HG03558 (cell line): ENCODE measurements at regions not wholly inside any gene's neighbourhood (a gene's known extent, or its start where the extent isn't known, plus 50 kb on each side); places are given as distances from the start of the nearest gene placed in this dataset.
"Not testable (repeated sequence)": the region's sequence is repeated elsewhere in the genome, so short reads cannot be mapped to it uniquely, and the experiment has no call there.

Experiments
- ATAC-seq: cut with Tn5 transposase; IDR thresholded peaks from one replicate; pipeline ENCODE4 v1.9.1; 2021; ENCODE audit warnings: moderate number of reproducible peaks; ENCODE audit not compliant: unreplicated experiment; ENCODE audit errors: extremely low read depth

DNA sequence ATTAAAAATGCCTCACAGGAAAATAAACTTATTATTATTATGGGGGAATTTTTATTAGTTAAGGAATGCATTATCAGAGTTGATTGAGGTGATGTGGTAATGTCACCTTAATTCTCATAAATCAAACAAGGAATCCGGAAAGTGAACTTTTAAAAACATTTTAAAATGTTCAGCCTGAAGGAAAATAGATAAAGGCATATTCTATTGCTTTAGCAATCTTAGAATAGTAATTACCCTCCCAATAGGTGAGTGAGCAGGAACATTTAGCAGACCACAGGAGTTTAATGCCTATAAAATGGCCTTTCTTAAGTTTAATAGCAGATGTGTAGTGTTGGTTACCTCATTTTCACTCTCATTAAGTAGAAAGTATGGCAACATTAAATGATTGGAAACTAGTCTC lies 160.9 kb upstream of the MAD2L1 start:
- ATAC-seq = no peak

- ATAC-seq = no peak
Measured at GRCh38 chr4:120225527-120225926, 158.9 kb upstream of the MAD2L1 start.

- ATAC-seq = no peak
Measured at GRCh38 chr4:120218981-120219380, 152.3 kb upstream of the MAD2L1 start.

- no peak for ATAC-seq
Measured at GRCh38 chr4:120215350-120215749, 148.7 kb upstream of the MAD2L1 start.

- ATAC-seq = no peak
Measured at GRCh38 chr4:120211408-120212015, 144.9 kb upstream of the MAD2L1 start.

DNA sequence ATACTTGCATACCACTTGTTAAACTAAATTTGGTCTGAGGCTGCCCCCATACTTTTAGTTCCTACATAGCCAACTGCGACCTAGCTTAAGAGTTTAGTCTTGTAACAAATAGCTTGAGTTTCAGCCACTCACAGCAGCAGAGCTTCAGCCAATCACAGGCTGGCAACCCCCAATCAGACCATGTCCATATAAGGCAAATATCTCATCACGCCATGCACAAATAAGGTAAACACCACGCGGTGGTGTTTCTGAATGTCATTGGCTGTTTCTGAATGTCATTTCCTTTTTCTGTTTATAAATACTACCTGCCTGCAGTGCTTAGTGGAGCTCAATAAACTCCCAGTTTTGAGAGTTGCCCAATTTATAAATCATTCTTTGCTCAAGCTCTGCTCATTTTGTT lies 143.1 kb upstream of the MAD2L1 start:
- no peak for ATAC-seq

DNA sequence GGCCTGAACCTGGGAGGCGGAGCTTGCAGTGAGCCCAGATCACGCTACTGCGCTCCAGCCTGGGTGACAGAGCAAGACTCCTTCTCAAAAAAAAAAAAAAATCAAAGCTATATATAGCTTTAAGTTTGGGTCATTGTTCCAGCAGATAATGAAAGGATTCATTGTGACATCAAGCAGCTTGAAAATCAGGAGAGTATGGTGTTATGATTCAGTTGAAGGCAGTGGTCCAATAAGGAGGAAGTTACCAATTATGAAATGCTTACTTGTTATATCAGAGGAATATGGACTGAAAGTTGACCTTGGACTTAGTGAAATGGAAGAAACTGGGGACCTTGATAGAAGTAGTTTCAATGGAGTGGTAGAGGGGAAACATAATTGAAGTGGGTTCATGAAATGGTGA lies 140.4 kb upstream of the MAD2L1 start:
- no peak for ATAC-seq

DNA sequence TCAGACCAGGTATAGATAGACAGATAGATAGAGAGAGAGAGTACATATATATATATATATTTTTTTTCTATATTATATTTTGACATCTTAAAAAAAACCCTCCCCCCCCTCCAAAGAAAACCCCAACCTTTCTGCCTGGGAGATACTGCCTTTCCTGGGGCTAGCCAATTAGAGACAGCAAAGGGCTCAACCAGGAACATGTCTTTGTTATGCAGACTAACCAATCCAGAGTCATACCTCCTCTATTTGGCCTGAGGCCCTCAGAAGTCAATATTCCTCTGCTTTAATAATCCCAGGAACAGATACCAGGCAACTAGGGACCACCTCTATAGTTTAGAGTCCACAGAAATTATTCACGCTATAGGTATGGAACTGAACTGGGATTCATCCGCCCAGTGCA lies 135.6 kb upstream of the MAD2L1 start:
- no peak for ATAC-seq

- not testable (repeated sequence) for ATAC-seq
Measured at GRCh38 chr4:120200573-120201110, 134.0 kb upstream of the MAD2L1 start.

- no peak for ATAC-seq
Measured at GRCh38 chr4:120198411-120198810, 131.8 kb upstream of the MAD2L1 start.

DNA sequence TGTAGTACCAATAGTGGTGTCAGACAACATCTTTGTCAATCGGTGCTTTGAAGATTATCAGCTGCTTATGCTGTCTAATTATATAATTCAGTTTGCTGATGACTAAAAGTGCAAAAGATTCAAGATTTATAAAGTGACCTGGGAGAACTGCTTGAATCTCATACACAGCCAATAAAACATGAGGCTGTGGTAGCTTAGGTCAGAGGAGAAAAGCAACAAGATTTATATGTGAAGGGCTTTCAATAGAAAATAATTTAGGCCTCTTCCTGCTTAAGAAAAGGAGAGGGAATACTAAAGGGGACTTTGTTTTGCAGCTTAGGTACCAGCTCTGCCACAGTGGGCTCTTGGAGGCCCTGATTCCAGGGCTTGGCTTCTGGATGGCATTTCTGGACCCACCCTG lies 111.0 kb upstream of the MAD2L1 start:
- ATAC-seq = no peak

DNA sequence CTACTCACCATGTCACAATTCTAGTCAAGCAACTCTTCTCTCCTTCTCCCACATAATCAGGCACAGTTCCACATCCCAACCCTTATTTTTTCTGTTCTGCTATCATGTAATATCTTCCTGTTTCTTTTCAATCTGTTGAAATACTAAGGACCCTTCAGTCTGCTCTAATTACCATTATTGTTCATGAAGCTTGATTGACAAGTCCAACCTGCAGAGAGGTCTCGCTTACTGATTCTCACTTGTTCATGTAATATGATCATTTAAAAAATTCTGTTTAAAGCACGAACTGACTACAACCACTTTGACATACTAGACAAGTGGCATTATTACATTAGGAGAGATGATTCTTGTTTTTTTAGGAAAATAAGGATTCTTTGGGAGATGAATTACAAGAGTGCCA lies 108.6 kb upstream of the MAD2L1 start:
- no peak for ATAC-seq

GRCh38 chr4:120163895-120164294 lies 97.2 kb upstream of the MAD2L1 start:
- ATAC-seq = no peak

GRCh38 chr4:120158841-120159463 lies 92.3 kb upstream of the MAD2L1 start:
- ATAC-seq = no peak

DNA sequence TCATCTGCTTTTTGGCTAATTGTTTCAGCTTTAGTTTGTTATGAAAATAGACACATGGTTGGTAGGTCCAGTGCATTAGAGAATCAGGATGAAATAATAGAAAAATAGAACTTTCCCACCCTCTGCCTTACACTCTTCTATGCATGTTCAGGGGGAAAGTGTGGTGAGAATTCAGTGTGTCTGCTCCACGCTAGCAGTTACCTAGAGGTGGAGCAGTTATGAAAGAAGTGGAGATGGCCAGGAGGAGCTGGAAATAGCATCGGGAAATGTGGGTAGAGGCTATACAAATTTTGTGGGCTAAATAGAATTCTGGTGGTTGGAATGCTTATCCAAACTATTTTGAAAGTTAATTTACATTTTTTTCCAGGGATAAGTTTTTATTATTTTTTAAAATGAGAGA lies 91.4 kb upstream of the MAD2L1 start:
- no peak for ATAC-seq

DNA sequence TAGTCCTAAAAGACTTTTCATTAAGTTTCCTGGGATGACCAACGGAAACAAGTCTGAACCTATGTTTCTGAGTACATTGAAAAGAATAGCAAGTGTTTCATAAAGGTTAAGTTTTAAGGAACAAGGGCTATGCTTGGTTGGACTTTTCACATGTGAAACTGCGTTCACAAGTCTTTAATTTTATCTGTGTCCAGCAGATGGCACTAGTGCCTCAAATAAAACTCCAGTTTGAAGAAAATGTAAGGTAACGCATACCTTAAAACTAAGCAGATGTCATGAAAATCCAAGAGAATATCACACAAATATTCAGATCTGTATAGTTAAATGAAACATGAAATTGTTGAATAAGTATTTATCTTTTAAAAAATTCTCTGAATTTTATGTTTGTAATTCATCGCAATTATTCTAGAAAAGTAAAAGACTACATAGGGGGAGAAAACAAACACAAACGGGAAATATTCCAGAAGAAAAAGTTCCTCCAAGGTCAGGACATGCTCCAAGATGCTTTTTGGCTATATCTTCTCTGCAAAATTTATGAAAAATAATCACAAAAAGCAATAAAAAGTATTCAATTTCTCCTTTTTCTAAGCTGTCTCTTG lies 89.6 kb upstream of the MAD2L1 start:
- peak; percentile 49 for ATAC-seq

- ATAC-seq = no peak
Measured at GRCh38 chr4:120155287-120155686, 88.6 kb upstream of the MAD2L1 start.

DNA sequence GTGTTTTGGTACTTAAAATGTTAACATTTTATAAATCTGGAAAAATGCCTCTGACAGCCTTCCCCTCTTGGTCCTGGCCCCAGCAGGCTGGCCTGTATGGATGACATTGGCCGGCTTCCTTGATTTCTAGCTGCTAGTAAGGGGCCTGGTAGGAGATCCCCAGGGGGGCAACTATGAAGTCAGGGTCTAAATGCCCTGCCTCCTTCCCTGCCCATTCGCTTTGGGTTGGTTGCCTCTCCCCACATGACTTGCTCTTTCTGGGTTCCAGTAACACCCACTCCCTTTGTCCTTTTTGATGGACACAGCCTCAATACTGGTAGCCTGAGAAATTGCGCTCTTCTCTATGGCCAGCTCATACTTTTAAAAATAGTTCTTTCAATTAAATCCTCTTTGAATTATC lies 78.0 kb upstream of the MAD2L1 start:
- ATAC-seq = no peak

DNA sequence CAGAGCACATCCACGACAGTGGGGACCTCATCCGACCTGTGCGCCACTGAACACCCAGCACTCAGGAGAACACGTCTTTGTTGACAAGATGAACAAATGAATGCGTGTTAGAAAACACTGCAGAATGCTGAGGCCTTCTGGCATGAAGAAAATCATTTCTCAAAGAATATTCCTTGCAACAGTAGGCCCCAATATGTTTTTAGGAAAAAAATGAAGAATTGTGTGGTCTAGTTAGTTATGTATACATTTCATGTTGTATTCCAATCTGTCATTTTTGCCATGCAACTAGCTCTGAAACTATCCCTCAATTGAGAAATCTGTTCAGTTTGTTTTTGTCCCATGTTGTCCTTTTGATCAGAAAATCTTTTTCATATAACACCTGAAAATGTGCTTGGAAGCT lies 77.4 kb upstream of the MAD2L1 start:
- ATAC-seq = no peak

DNA sequence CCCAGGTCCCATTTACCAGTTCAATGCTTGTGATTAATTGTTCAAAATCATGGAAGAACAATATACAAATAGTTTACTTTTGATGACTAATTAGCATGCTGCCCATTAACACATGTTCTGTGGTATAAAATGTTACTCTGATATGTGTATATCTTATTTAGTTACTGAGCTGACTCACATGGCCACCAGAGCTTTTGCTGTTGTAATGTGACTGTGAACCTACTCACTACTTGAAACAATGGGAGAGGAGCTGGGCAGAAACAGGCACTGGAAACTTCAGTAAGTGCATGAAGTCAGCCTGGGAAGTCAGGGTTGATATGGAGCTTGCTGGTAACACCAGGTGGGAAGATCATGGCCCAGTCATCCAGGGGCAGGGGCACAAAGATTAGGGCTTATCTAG lies 72.7 kb upstream of the MAD2L1 start:
- ATAC-seq = no peak

GRCh38 chr4:120132935-120133334 lies 66.3 kb upstream of the MAD2L1 start:
- no peak for ATAC-seq

DNA sequence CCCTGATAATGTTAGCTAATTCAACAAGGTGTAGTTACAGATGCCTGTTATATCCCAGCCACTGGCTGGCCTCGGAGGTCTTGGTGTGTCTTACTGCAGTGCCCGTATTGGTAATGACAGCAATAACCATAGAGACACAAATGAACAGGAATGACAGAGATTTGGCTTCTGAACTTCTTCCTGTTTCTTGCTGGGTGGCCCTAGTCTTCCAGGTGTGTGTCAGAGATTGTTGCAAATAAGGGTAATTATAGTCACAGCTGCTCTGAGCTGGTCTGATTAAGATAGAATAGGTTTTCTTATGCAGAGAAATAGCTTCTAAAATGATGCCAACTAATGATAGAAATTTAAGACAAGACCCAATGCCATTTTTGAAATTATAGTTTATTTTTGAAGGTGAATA lies 64.1 kb upstream of the MAD2L1 start:
- no peak for ATAC-seq
